Fibroblast of villous mesenchyme (primary cell): ENCODE measurements at regions not wholly inside any gene's neighbourhood (a gene's known extent, or its start where the extent isn't known, plus 50 kb on each side); places are given as distances from the start of the nearest gene placed in this dataset.

Experiments used
- DNase-seq: peaks from one replicate; pipeline ENCODE4 v3.0.0-alpha.2; 2010; ENCODE audit warnings: low read depth
- H3K4me3 ChIP-seq: 2 replicates; pipeline ENCODE4 v1.5.1; 2011; ENCODE audit warnings: low read depth, mild to moderate bottlenecking, low read length
- CTCF ChIP-seq: IDR thresholded peaks from 2 replicates; pipeline ENCODE4 v1.5.1; 2012; ENCODE audit warnings: low read depth, mild to moderate bottlenecking, low read length; ENCODE audit not compliant: insufficient read depth

DNA sequence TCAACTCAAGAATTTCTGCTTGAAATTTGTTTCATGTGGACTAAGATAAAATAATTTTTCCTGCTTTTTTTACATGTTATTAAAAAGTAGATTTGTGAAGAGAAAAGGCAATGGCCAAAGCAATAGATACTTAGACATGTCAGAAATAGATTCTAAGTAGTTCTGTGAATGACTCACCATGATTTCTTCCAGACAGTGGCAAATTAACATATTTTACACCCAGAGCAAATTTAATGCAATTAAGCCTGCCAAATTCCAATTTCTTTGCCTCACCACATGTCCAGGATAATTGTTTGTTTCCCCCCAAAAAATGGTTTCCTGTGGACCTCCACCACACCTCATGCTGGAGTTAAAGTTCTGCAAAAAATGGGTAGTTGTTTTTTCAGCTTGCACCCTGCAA, 651.4 kb downstream of the CETN3 start:
- no peak for TF ChIP-seq CTCF
- H3K4me3 ChIP-seq = no peak overlapping the region
- no peak for DNase-seq

- H3K4me3 ChIP-seq = no peak overlapping the region
- no peak for TF ChIP-seq CTCF
- DNase-seq = no peak
Measured at GRCh38 chr5:89756955-89757354, 652.6 kb downstream of the CETN3 start.

GRCh38 chr5:89755024-89755423, 654.5 kb downstream of the CETN3 start:
- no peak for DNase-seq
- H3K4me3 ChIP-seq = no peak overlapping the region
- TF ChIP-seq CTCF = no peak

DNA sequence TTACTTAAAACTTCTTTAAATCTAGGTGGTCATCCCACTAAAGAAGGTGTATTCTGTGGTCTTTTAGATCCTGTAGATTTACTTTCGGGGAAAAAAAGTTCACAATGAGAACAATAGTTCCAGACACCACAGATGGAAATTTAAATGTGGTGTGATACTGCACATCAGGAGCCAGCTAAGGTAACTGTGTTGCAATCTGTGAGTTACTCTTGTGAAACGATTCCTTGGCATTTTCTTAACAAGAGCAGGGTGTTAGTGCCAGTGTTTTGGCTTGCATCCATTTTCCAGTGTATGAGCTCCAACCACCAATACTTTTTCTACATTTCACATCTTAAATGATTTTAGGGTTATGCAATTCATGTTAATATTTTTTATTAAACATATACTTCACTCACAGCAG, 674.5 kb downstream of the CETN3 start:
- peak; percentile 2 for DNase-seq
- TF ChIP-seq CTCF = no peak
- H3K4me3 ChIP-seq = no peak overlapping the region

DNA sequence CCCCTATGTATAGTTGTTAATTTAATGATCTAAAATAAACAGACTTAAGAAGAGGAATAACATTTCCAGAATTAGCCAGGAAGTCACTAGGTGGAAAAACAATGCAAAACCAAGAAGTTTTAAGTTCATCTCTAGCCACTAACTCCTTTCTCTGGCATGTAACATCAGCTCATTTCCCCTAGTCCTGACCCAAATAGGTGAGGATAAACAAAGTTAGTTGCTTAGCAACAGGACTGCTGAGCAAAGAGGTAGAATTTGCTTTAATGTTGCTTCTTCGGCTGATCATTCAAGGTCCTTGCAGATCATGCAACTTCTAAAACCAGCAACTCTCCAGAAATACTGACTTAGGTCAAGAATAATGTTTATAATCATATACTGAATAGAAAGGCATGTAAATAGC, 675.8 kb downstream of the CETN3 start:
- no peak for TF ChIP-seq CTCF
- DNase-seq = no peak
- H3K4me3 ChIP-seq = no peak overlapping the region

- H3K4me3 ChIP-seq = no peak overlapping the region
- DNase-seq = peak; percentile 3
- peak; percentile 10 for TF ChIP-seq CTCF
Measured at GRCh38 chr5:89729623-89730301, 679.8 kb downstream of the CETN3 start.

GRCh38 chr5:89728750-89729149, 680.8 kb downstream of the CETN3 start:
- peak; percentile 10 for DNase-seq
- H3K4me3 ChIP-seq = no peak overlapping the region
- no peak for TF ChIP-seq CTCF
